Bone marrow (tissue), 2 donors: ENCODE measurements at regions not wholly inside any gene's neighbourhood (a gene's known extent, or its start where the extent isn't known, plus 50 kb on each side); places are given as distances from the start of the nearest gene placed in this dataset.

Experiments
- DNase-seq, 2 donors: peaks; one replicate each; lab custom pipeline; 2025; lab: John Stamatoyannopoulos, UW

- DNase-seq = no peak
These were observed 491.3 kb upstream of the MKI67 start for GRCh38 chr10:128617532-128617931.

GRCh38 chr10:128622706-128623105 is 496.5 kb upstream of the MKI67 start:
- DNase-seq = no peak

- no peak for DNase-seq
These were observed 497.6 kb upstream of the MKI67 start for GRCh38 chr10:128623776-128624175.

GRCh38 chr10:128624656-128625530 is 498.7 kb upstream of the MKI67 start:
- DNase-seq = no peak

GRCh38 chr10:128625926-128626325 is 499.7 kb upstream of the MKI67 start:
- no peak for DNase-seq

GRCh38 chr10:128626397-128627000 is 500.3 kb upstream of the MKI67 start:
- DNase-seq = no peak

- DNase-seq = no peak
These were observed 501.6 kb upstream of the MKI67 start for GRCh38 chr10:128627811-128628210.

- no peak for DNase-seq
These were observed 502.0 kb upstream of the MKI67 start for GRCh38 chr10:128628252-128628651.

- no peak for DNase-seq
These were observed 503.2 kb upstream of the MKI67 start for GRCh38 chr10:128629111-128630096.

- no peak for DNase-seq
These were observed 504.6 kb upstream of the MKI67 start for GRCh38 chr10:128630787-128631252.

- DNase-seq = no peak
These were observed 505.6 kb upstream of the MKI67 start for GRCh38 chr10:128631801-128632241.

GRCh38 chr10:128632694-128633093 is 506.5 kb upstream of the MKI67 start:
- no peak for DNase-seq

GRCh38 chr10:128633864-128634540 is 507.8 kb upstream of the MKI67 start:
- no peak for DNase-seq

GRCh38 chr10:128642023-128642422 is 515.8 kb upstream of the MKI67 start:
- DNase-seq = no peak

- no peak for DNase-seq
These were observed 516.3 kb upstream of the MKI67 start for GRCh38 chr10:128642502-128642901.

- no peak for DNase-seq
These were observed 517.4 kb upstream of the MKI67 start for GRCh38 chr10:128643658-128644057.

GRCh38 chr10:128645486-128645885 is 519.3 kb upstream of the MKI67 start:
- no peak for DNase-seq

GRCh38 chr10:128646956-128647355 is 520.7 kb upstream of the MKI67 start:
- no peak for DNase-seq

- DNase-seq = no peak
These were observed 531.3 kb upstream of the MKI67 start for GRCh38 chr10:128657548-128657947.

- DNase-seq = no peak
These were observed 534.5 kb upstream of the MKI67 start for GRCh38 chr10:128660726-128661125.

GRCh38 chr10:128661404-128662197 is 535.4 kb upstream of the MKI67 start:
- no peak for DNase-seq
